Sigmoid colon (tissue), 4 donors: ENCODE measurements at regions not wholly inside any gene's neighbourhood (a gene's known extent, or its start where the extent isn't known, plus 50 kb on each side); places are given as distances from the start of the nearest gene placed in this dataset.
"Not testable (repeated sequence)": the region's sequence is repeated elsewhere in the genome, so short reads cannot be mapped to it uniquely, and the experiment has no call there.

Experiments used
- CTCF ChIP-seq, 4 experiments: fragments of 450-650 bp in 3 of 4; fragments of 200-600 bp in 1 of 4; IDR thresholded peaks; one replicate each; pipeline ENCODE4 v1.5.1; 2016 to 2019; ENCODE audit warnings: antibody characterized with exemption in 4 of 4, mild to moderate bottlenecking in 3 of 4, moderate library complexity in 2 of 4
- EP300 ChIP-seq, 4 donors: sonication (generic); formaldehyde crosslinking; IDR thresholded peaks; one replicate each; pipeline ENCODE4 v1.6.1; 2017; ENCODE audit warnings: antibody characterized with exemption in 4 of 4
- POLR2A ChIP-seq, 2 donors: fragments of 450-650 bp; IDR thresholded peaks; one replicate each; pipeline ENCODE4 v1.6.1; 2016; ENCODE audit warnings: antibody characterized with exemption in 2 of 2, mild to moderate bottlenecking in 2 of 2, moderate library complexity in 2 of 2

- TF ChIP-seq CTCF, POLR2A, EP300 (IDR thresholded peaks at IDR 0.05): not testable (repeated sequence)
These were observed 4027.4 kb upstream of the TPTE start for GRCh38 chr21:6493957-6494356.
